Right ventricle myocardium inferior (tissue), 1 donor: ENCODE measurements at regions not wholly inside any gene's neighbourhood (a gene's known extent, or its start where the extent isn't known, plus 50 kb on each side); places are given as distances from the start of the nearest gene placed in this dataset.

Experiments used
- ATAC-seq: fragments of 200-7000 bp; cut with Tn5 transposase; one replicate; pipeline ENCODE4 v1.9.1; 2020; ENCODE audit warnings: mild to moderate bottlenecking, moderate library complexity
- DNase-seq: peaks from one replicate; pipeline ENCODE4 v3.0.0; 2021; ENCODE audit errors: missing footprints
- intact Hi-C: fragments of 100-400 bp; cut with DNase I; formaldehyde crosslinking; loops from one replicate; pipeline ENCODE4 v1.11.0; 2022
- donor health status: DM: no; HTN: yes; CAD: no; lungs with severe emphysema.

DNA sequence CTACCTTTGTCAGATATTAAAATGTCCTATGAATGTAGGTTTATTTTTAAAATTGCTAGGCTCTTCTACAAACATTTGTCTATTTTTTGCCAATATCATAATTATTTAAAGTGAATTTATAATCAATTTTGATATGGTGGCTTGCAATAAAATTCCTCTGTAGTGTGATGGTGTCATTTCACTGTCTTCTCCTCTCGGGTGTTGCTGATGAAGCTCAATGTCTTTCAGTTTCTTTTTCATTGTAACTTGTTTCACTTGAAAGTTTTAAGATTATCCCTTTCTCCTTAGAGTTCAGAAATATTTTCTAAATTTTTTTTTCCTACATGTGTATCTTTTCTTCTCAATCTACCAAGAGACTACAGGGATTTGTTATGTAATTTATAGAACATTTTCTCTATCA is 267.1 kb upstream of the EDNRB start:
- no peak for ATAC-seq
- intact Hi-C loops, result no loop called here

DNA sequence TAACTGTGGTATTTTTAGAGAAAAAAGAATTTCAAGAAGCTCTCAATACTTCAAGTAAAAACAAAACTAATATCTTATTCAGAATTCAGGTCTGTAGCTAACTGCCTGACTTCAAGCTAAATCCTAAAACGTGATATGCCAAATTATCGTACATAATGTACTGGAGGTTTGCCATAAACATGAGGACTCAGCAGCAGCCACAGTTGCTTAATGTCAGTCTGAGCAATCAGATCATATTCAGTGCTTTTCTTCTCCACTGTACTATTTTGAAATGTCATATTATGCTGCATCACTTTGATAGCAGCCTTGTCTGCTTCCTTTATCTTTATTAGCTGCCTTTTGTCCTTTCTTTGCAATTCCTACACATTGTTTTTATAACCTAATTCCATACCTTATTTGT is 265.1 kb upstream of the EDNRB start:
- intact Hi-C loops, result no loop called here
- no peak for ATAC-seq

More for the DNA sequence above, 267.1 kb upstream of the EDNRB start:
- DNase-seq, result no peak

DNA sequence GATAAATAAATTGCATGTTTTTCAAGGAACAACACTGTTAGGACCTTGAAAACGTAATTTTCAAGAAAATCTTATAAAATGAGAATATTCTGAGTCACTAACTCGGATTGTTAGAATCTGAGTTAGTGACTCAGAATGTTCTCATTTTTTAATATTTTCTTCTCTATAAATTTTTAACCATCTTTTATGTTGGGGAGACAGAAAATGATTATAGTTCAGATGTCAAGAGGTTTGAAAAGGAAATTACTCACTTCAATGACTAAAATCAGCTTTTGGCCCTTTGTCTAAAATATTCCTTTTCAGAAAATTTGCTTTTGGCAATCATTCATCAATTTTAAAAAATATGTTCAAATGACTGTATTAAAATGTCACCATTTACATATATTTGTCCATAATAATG is 264.2 kb upstream of the EDNRB start:
- ATAC-seq (no peak), DNase-seq (no peak)
- intact Hi-C loops, result no loop called here

More for the DNA sequence above, 265.1 kb upstream of the EDNRB start:
- no peak for DNase-seq

DNA sequence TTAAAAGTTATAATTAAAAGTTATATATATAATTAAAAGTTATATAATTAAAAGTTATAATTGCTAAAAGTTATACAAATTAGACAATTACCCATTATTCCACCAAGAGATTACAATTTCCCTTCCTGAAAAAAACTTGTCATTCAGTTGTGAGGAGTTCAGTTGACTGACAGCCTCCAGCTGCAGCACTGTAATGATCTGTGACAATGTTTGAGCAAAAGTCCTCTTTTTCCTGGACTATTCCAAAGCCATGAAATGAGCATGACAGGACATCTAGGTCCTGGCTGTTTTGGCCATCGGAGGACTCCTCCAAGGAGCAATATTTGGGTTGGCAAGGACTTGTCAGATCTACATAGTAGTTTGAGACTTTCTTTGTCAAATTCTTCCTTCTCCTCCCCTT is 258.7 kb upstream of the EDNRB start:
- ATAC-seq, result no peak
- no peak for DNase-seq
- intact Hi-C loops, result no loop called here

DNA sequence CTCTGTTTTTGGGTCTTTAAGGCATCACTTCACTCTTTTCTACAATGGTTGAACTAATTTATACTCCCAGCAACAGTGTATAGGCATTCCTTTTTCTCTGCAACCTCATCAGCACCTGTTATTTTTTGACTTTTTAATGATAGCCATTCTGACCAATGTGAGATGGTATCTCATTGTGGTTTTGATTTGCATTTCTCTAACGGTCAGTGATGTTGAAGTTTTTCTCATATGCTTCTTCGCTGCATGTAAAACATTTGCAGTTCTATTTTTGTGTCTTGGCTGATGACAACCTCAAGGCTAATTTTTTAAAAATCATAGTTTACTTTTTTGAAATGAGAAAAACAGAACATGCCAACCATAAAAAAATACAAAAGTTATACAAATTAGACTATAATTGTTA is 258.2 kb upstream of the EDNRB start:
- no peak for DNase-seq
- ATAC-seq, result no peak
- intact Hi-C loops, result no loop called here

DNA sequence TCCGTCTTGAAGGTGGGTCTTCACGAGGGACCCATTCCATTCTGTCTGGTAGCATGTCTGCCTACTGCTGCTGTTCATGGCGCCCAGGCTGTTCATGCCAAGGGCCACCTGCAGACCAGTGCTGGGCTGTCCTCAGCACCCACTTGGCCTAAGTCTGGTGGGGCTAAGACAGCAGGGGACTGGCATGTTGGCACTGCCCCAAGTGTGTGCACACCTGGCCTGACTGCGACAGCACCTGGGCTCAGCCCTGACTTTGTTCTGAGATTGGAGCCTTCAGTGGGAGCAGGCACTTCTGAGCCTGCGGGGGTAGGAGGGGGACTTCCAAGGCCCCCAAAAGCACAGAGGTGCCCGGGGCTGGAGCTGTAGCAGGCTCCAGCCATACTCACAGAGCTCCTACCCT is 250.8 kb upstream of the EDNRB start:
- ATAC-seq, result no peak
- intact Hi-C loops, result no loop called here
- DNase-seq, result no peak

DNA sequence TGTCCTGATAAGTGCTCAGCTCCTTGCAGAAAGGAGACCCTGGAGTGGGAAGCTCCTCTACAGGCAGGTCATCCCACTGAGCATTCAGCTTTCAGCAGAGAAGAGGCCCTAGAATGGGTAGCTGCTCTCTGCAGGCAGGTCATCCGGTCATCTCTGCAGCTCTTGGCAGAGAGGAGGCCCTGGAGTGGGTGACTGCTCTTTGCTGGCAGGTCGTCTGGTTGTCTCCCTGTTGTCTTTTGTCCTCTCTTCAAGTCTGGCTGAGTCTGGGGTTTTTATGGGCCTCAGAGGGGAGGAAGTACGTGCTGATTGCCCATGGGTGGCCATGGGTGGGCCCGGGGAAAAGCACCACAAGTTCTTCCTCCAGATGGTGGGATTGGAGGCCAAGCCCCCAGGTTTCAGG is 250.3 kb upstream of the EDNRB start:
- DNase-seq, result no peak
- ATAC-seq, result no peak
- intact Hi-C loops, result no loop called here

DNA sequence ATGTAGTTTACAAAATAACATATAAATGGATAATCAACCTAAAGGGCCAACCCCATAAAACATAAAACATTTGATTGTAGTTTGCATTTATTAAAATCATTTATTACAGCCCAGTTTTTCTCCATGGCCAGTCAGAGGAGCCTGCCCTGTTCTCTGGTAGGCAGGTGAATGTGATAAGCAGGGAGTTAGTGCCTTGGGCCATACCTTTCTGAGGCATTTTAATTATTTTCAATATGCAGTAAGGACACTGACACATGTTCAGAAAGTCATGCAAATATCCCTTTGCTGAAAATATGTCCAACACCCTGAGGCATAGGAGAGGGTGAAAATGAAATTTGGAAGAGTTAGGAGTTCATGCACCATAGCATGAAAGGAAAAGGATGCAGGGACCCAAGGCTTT is 242.6 kb upstream of the EDNRB start:
- intact Hi-C loops, result no loop called here
- DNase-seq, result no peak
- ATAC-seq, result no peak

DNA sequence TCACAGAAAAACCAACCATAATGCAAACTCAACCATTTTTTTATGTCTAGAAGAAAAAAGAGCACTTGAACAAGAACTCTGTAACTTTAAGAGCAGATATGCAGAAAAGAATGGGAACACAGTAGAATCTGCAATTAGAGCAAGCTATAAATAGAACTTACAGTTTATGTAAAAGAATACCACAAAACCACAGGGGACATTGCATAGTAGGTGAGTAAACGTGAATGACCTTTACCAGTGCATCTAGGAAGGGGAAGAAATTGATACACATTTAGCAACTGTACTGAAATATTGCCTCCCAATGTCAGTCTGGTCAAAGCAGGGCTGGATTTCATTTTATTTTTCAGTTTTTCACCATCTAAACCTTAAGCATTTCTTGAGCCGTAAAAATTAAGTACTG is 242.2 kb upstream of the EDNRB start:
- intact Hi-C loops, result no loop called here
- ATAC-seq, result no peak
- DNase-seq, result no peak

DNA sequence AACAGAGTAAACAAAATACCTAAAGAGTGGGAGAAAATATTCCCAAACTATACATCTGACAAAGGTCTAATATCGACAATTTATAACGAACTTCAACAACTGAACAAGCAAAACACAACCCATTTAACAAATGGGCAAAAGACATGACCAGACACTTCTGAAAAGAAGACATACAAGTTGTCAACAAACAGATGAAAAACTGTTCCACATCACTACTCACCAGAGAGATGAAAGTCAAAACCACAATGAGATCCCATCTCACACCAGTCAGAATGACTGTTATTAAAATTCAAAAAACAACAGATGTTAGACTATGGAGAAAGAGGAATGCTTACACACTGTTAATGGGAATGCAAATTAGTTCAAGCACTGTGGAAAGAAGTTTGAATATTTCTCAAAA is 233.8 kb upstream of the EDNRB start:
- intact Hi-C loops, result no loop called here
- ATAC-seq (no peak), DNase-seq (no peak)

DNA sequence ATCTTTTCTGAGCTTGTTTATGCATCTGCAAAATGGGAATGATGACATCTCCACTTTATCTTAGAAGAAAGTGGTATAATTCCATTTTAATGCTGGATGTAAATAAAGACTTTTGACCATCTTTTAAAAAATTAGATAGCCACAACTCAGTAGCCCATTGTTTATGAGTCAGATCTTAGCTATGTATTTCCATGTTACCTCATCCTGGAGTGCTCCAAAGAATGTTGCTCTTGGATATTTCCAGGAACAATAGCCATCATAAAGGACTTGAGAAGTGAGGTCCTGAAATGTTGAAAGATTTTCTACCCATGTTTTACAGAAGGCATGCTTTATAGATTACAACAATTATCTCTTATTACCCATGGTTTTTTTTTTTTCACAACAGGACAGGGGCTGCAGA is 229.3 kb upstream of the EDNRB start:
- intact Hi-C loops, result no loop called here
- ATAC-seq, result no peak
- DNase-seq, result no peak

DNA sequence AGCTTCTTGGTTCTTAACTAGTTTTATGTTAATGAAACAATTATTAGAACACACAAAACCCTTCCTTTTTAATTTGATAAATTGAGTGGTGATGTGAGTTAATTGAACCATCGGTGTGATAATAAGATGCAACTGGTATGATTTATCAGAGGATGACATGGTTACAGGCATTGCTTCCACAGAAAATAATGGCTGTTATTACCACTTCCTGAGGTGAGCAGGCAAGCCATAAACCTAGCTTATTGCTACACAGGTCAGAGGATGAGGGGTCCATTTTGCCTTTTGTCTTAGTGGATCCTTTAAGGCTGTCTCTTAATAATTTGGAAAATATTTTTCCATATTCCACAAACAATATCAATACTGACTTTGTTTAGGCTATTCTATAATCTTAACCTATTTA is 226.6 kb upstream of the EDNRB start:
- ATAC-seq (no peak), DNase-seq (no peak)
- intact Hi-C loops, result no loop called here

DNA sequence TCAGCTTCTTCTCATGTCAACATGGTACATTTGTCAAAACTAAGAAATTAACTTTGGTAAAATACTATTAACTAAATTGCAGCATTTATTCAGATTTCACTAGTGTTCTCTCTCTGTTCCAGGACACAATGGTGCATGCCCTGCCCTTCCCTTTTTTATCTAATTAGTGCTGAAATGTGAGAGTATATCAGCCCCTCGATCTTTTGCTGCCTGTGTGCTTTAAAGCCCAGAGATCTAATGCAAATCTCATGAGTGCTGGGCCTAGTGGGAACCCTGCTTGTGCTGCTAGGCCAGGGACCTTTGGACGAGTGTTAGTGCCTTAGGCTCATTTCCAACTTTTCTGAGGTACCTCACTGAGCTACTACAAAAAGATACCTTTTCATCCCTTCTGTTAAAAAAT is 221.1 kb upstream of the EDNRB start:
- intact Hi-C loops, result loop anchor here (5.0 kb wide), 1 partner anchor 838 kb away; no protein-coding TSS in a partner anchor
- no peak for ATAC-seq

DNA sequence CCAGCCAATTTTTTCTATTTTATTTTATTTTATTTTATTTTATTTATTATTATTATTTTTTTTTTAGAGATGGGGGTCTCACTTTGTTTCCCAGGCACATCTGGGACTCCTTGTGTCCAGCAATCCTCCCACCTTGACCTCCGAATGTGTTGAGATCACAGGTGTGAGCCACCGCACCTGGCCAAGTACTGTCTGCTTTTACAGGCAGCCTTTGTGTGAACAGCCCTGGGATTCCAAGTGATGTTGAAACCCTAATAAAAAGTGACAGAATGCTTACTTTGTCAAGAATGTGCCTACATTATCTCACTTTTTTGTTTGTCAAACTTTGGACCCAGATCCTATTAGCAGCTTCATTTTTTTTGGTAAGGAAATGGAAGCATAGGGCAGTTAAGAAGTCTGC is 220.1 kb upstream of the EDNRB start:
- intact Hi-C loops, result loop anchor here (5.0 kb wide), 1 partner anchor 839 kb away; no protein-coding TSS in a partner anchor
- no peak for ATAC-seq
- no peak for DNase-seq

More for the DNA sequence above, 221.1 kb upstream of the EDNRB start:
- no peak for DNase-seq

DNA sequence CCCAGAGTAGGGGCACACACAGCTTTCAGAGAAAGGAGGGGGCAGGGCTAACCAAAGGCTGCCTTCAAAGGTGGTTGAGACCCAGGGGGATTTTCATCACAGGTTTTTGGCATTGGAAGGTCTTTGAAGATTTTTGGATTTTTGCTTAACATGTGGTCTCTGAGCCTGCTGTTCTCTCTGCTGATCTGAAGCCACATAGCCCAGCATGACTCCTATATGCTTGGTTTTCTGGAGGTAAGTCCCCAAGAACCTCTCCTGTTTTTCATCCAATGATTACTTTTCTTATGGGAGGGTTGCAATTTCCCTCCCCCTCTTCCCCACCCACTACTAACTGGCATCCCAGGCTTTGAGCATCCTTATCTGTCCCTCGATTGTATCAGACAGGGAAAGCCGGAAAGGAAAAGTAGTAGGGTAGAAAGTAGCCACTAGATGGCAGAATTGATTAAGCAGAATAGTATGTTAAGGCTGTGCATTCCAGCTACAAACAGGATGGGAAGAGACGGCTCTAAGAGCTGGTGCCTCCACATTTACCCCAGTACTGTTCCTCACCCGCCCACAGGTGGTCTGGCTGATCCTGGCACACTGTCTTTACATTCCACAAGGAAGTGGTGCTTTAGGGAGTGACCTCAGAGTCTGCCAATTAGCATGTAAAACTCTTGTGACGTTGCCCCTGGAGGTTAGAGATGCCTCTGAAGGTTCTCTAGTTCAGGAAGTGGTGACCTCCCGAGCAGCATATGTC is 218.9 kb upstream of the EDNRB start:
- DNase-seq, result no peak
- intact Hi-C loops, result loop anchor here (5.0 kb wide), 1 partner anchor 840 kb away; no protein-coding TSS in a partner anchor
- peak; percentile 76 for ATAC-seq

DNA sequence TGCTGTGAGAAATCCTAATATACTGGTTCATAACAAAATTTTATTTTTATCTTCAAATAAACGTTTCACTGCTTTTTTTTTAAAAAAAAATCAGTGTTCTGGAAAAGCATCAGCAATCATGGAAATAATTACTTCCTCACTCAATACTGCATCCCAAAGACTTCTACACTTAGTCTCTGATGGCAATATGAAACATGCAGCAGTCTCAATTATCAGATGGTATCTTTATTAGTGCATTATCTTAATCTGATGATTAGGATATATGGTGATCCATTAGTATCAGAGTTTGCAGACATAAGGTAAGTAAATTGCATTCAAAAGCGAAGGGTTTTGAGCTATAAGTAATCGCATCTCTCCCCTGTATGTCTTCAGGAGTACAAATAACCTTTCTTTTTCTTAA is 218.3 kb upstream of the EDNRB start:
- no peak for DNase-seq
- intact Hi-C loops, result loop anchor here (5.0 kb wide), 1 partner anchor 840 kb away; no protein-coding TSS in a partner anchor
- no peak for ATAC-seq

DNA sequence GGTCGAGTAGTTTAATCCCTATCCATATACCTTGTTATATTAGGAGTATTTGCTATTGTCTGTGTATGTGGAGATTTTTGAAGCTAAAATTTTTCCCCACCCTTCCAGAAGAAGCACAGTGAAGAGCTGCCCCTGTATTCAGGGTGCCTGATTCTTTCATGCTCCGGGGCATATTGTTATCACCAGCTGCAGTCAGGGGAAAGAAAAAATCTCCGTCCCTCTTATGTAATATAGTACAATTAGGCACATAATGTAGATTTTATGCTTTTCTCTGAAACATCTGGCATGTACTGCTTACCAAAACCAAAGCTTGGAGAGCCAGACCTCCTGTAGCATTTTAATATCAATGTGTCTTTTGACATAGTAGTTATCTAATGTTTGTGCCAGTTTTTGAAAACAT is 214.9 kb upstream of the EDNRB start:
- intact Hi-C loops, result no loop called here
- DNase-seq (no peak), ATAC-seq (no peak)

DNA sequence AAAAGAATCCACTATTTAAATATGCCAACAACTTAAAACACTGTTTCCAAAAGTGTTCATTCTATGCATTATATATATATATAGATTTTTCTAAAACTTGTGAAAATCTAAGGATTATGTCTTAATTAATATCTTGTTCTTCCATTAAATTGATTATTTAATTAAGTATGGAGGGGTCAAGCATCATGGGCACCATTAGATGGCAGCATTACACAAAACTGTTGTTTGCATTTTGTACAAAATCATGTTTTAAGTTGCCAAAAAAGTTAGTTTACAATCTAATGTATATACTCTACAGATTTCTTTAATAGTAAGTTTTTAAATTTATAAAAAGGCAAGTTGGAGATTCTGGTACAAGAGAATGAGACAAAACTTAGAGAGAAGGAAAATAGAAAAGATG is 213.2 kb upstream of the EDNRB start:
- intact Hi-C loops, result no loop called here
- no peak for DNase-seq
- ATAC-seq, result no peak

DNA sequence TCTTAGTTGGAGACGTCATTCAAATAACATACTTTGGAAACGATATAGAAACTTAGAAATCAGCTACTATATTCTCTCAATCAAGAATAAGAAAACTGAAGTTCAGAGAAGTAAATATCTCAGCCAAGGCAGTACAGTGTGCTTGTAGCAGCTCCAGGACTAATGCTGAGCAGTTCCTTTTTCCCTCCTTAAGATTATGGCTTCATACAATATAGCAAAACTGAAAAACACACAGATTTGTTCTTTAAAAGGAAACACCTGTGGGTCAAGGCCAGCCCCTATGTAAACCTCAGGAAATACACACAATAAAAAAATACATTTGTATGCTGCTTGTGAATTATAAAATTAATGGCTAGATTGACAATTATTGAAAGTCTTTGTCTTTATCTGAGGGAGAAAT is 212.7 kb upstream of the EDNRB start:
- DNase-seq, result no peak
- ATAC-seq, result no peak
- intact Hi-C loops, result no loop called here

DNA sequence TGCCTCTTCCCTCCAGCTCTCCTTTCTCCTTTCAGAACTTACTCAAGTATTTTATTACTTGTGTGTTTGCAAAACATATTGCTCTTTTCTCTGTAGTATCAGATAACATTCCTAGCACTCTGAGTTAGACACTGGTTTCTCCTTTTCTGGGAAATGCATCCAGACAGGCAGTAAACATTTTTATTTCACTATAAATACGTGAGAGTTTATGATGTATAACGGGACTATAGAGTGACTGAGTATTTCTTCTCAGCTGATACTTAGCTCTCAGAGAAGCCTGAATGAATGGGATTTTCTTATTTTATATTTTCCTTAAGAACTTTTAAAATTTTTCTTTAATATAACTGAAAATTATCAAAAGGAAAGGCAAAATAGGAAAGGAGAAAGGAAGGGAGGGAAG is 211.2 kb upstream of the EDNRB start:
- ATAC-seq (no peak), DNase-seq (no peak)
- intact Hi-C loops, result no loop called here

DNA sequence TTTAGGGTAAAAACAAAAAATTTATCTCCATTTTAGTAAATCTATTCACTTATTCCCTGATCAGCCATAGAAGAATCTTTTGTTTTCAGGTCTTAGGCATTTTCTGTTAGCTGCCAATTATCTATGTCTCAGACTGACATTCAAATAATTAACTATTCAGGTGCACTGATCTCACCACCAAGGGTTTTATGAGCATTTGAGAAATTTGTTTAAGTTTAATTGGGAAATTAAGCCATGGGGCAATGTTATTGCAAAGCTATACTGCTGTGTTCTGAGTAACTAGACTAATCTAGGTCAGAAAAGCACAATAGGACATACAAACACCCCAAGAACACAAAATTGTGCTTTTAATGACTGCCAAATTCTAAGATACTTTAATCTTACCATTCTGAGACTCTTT is 210.7 kb upstream of the EDNRB start:
- intact Hi-C loops, result no loop called here
- no peak for ATAC-seq
- no peak for DNase-seq
